Putamen (tissue), 1 donor: ENCODE measurements at regions not wholly inside any gene's neighbourhood (a gene's known extent, or its start where the extent isn't known, plus 50 kb on each side); places are given as distances from the start of the nearest gene placed in this dataset.

ENCODE experiments used
- DNase-seq: peaks from one replicate; pipeline ENCODE4 v3.0.0-alpha.2; 2016; ENCODE audit warnings: low spot score

DNA sequence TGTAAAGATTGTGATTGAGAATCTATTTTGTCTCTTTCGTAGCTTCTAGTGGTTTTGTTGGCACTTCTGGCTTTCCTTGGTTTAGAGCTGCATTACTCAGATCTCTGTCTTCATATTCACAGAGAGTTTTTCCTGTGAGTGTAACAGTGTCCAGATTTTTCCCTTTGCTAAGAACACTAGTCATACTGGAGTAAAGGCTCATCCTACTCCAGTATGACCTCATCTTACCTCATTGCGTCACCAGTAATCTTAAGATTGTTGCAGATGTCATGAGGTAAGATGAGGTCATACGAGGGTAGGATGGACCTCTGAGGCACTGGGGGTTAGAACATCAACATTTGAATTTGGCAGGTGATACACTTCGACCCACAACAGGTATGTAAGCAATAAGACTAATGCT lies 461.2 kb downstream of the FLRT2 start:
- no peak for DNase-seq

DNA sequence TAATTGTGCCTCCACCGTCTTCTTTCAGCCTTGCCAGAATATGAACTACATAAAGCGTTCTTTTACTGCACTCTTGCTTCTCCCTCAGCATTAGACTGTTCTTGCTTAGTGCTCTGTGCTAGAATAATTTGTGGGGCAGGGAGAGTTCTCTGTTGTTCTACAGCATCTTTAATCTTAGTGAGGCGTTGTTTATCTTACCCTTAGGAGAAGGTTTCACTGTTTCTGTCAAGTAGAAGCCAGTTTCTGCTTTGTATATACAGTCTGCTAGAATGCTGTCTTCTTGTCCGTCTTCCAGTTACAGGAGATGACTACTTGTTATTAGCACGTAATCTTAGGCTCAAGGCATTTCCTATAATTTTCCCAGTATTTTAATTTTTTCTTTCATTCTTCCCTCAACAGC lies 458.0 kb downstream of the FLRT2 start:
- no peak for DNase-seq

DNA sequence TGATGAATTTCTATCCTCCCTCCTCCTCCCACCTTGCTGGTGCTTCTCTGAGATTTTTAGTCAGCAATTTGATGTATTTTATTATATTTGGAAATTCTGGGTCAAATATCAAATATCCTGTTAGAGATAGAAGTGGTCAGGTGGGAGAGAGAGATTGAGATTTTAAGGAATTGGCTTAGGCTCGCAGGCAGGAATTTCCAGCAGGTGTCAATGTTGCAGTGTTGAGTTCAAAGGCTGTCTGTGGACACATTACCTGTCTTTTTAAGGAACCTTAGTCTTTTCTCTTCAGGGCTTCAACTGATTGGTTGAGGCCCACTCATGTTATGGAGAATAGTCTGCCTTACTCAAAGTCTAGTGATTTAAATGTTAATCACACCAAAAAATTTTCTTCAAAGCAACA lies 457.3 kb downstream of the FLRT2 start:
- no peak for DNase-seq

DNA sequence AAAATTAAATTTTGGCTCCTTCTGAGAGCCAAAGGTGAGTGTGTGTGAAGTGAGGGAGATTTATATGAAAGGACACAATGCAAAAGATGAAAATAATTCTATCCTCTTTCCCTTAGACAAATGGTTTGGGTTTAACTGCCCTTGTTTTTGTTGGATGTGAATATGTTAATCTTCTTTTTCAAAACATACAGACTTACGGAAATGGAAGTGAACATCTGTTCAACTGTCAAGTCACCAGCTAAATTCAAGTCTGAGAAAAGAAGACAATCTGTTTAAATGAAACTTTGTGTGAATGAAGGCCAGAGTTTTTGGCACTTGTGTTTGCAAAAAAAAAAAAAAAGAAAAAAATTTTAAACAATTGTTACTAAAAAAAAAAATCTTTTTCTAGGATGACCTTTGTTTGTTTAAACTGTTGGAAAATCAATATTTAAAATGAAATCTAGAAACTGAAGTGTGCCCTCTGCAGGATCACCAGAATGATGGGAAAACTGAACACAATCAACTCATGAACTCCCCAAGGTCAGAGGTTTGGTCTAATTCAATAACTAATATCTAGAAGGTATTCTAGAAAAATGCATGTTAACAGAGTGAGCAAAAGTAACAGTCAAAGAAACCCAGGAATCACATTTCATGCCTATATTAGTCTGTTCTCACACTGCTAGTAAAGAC lies 448.8 kb downstream of the FLRT2 start:
- no peak for DNase-seq

DNA sequence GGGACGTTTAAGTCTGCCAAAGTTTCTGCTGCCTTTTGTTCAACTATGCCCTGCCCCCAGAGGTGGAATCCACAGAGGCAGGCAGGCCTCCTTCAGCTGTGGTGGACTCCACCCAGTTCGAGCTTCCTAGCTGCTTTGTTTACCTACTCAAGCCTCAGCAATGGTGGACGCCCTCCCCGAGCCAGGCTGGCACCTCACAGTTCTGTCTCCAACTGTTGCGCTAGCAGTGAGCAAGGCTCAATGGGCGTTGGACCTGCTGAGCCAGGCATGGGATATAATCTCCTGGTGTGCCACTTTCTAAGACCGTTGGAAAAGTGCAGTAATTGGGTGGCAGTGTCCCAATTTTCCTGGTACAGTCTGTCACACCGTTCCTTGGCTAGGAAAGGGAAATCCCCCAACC lies 444.7 kb downstream of the FLRT2 start:
- DNase-seq = no peak

DNA sequence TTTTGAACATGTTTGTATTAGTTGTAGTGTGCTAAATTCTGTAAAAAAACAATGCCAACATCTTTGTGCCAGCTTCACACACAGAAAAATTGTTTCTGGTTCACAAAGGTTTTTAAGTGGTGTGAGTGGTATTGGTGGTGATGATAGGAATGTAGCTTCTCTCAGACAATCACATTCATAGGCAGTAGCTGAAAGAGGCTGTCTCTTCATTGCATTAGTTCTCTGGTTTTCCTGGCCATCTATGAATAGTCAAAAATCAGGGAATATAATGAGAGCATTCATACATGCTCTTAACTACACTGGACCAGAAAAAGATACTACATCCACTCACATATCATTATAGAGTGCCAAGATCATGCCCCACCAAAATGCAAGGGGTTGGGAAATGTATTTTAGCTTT lies 433.5 kb downstream of the FLRT2 start:
- no peak for DNase-seq

DNA sequence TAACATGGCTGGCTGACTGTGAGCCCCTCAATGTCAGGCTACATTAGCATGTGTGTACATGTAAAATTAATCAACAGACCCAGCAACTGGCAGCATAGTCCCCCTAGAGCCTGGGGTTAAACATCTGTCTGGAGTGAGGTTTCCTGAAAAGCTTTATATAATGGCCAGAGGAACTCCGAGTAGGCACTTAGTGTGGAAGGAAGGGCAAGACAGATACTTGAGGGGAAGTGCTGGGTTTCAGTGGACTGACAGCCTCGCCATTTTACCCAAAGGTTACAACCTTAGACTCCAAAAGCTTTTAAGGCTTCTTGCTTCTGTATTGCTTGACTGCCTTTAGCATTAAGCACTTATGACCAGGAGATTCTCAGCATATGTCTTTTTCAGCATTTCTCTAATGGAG lies 430.8 kb downstream of the FLRT2 start:
- no peak for DNase-seq

DNA sequence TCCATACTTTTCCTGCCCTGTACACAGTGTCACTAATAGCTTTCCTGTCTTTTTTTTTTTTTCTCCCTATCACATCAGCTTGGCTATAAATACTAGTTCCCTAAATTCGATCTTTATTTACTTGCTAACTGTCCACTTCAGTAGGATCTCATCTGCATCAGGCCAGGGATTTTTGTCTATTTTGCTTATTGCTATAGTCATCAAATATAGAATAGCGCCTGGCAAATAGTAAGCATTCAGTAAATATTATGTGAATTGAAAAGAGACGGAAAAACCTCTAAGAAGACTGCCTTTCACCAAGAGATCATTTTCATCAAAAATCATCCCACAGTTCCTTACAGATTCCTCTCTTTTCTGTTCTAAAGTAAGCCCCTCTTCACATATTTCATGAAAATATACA lies 429.1 kb downstream of the FLRT2 start:
- no peak for DNase-seq

DNA sequence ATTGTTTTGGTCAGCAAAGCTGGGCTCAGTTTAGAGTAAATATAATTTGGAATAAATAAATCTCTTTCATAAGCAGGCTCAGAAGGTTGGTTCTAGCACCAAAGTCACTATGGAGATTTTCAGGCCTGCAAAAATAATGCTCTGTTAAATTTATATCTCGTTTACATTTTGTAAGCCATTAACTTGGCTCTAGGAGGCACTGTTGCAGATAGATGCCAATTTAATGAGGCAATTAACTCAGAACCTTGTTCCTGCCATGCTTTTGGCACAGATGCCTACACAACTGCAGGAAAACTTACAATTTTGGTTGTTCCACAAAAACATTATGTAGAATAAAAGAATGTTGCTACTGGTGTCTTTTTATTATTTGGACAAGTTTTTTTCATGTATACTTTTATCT lies 428.1 kb downstream of the FLRT2 start:
- no peak for DNase-seq

DNA sequence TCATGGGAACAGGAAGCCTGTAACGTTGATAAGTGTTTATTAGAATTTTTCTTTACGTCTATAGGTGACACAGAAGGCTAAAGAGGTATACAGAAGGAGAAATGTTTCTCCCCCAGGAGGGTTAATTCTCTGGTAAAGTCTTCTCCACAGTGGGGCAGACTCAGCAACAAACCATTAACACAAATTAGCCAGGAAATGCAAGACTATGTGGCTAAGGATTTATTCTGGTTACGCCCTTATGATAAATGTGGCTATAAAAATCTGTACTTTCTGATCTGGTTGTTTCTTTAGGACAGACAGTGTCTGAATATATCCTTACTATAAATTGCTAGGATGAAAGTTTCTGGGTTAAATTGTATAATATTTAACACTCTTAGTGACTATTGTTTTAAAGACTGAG lies 423.3 kb downstream of the FLRT2 start:
- DNase-seq = no peak

DNA sequence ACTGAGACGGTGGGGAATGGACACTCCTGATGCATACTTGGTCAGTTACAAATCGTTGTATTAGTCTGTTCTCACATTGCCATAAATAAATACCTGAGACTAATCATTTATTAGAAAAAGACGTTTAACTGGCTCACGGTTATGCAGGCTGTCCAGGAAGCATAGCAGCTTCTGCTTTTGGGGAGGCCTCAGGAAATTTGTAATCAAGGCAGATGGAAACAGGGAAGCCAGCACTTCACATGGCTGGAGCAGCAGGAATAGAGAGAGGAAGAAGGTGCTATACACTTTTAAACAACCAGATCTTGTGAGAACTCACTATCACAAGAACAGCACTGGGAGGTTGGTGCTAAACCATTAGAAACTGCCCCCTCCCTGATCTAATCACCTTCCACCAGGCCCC lies 418.2 kb downstream of the FLRT2 start:
- no peak for DNase-seq

DNA sequence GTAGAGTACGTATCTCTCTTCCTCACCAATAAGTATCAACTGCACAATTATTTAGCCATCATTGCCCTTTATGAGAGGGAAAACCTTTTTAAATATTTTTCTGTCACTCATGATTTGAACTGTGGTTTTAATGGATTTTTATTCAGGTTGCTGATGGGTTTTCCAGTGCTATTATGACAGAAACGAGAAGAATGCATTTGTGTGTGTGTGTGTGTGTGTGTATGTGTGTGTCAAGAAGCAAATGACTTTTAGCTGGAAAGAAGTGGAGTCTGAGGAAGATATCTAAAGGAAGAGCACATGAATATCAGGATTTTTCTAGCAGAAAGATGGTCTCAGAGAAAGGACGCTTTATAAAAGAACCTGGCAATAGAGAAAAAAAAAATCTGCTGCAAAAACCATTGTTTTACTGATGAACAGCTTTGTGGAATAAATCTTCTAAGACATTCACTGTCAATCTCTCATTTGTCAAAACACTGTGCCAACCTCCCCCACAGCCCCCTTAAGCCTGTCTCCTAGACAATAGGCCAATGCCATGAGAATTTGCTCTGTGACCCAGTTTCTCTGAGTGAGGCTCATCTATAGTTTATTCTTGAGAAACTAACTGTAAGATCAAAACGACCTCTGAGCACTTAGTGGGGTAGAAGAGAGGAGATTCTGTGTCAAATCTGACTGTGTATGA lies 417.7 kb downstream of the FLRT2 start:
- DNase-seq = no peak

DNA sequence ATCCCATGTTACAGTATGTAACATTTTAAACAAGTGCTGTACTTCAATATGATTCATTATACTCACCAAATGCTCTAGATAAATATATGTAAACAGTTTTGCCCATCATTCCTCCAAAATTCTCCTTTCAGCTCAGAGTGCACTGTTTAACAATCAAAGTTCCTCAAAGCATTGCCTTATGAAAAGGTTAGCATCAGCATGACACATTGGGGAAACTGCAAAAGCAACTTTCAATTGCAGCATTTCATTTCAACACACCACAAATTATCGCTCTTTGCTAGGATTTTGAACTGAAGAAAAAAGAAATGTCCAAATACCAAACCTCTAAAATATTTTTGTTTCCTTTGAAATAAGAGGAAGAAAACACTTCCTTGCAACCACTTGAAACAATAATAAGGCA lies 413.2 kb downstream of the FLRT2 start:
- DNase-seq = no peak

DNA sequence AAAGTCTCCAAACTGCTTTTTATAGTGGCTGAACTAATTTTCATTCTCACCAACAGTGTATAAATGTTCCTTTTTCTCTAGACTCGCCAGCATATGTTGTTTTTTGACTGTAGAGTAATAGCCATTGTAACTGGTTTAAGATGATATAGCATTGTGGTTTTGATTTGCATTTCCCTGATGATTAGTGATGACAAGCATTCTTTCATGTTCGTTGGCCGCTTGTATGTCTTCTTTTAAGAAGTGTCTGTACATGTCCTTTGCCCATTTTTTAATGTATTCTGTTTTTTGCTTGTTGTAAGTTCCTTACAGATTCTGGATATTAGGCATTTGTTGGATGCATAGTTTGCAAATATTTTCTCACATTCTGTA lies 404.9 kb downstream of the FLRT2 start:
- no peak for DNase-seq

DNA sequence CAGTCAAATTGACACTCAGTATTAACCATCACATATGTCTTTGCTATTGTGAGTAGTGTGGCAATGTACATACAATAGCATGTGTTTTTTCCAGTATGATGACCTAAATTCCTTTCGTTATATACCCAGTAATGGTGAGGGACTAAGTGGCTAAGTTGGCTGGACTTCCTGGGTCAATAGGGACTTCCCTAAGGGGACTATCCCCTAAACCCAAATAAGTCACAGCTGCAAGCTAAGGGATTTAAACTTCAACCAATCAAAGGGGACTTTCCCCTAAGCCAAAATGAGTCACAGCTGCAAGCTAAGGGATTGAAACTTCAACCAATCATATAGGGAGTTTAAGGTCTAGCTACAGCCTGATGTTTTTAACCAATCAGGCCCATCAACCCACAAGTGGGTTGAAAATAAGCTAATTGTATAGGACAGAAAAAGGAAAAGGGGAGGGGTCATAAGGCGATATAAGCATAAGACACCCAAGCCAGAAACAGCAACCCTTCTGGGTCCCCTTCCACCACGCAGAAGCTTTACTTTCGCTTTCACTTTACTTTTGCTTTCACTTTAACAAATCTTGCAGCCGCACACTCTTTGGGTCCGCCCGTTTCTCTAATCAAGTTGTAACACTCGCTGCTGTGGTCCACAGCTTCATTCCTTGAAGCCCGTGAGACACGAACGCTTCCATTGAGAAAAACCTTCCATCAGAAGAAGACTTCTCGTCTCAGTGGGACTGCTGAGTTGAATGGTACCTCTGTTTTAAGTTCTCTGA lies 404.4 kb downstream of the FLRT2 start:
- DNase-seq = peak; percentile 32

DNA sequence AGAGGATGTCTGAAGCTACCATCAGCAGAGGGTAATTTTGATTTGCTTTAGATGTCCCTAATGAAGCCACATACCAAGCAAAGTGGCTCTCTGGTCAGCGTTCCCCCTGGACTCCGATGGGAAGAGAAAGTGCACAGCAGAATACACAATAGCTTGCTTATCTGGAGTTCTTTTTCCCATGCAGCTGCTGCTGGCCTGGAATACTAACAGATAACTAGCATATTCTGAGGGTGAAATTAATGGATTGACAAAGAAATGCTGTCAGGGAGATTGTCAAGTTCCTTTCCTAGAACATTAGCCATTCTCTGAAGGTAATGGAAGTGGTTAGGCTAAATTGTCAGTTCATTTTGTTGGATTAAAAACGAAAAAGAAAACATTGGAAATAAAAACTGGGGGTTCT lies 391.3 kb downstream of the FLRT2 start:
- peak; percentile 54 for DNase-seq

DNA sequence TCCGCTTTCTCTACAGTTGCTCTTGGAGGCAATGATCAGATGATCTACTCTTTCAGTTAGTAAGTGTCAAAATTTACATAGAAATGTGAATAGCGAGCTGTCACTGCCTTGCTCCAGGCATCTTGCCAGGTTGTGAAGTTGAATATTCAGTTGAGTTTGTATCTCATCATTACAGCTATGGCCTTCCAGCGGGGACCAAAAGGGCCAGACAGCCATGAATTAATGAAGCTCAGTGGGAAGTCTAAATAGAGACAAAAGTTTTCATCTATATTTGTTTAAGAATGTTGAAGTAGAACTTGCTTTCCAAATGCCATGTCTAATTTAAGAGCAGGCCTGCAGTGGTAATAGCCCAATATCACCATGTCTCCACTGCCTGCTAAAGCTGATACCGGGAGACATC lies 387.8 kb downstream of the FLRT2 start:
- DNase-seq = peak; percentile 71

DNA sequence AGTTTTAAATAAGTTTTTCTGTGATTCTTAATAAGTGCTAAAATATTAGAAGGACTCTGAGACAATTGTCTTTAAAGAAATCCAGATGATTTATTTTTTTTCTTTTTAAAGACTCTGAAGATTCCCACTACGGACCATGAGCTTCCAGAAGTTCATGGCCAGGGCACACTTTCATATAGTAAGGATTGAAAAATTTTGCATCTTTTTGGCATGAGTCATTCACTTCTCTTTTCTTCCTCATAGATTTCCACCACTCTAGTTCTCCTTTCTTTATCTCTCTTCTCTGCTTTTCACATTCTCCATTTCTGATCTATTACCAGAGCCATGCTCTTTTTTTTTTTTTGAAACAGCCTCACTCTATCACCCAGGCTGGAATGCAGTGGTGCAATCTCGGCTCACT lies 385.8 kb downstream of the FLRT2 start:
- DNase-seq = no peak

DNA sequence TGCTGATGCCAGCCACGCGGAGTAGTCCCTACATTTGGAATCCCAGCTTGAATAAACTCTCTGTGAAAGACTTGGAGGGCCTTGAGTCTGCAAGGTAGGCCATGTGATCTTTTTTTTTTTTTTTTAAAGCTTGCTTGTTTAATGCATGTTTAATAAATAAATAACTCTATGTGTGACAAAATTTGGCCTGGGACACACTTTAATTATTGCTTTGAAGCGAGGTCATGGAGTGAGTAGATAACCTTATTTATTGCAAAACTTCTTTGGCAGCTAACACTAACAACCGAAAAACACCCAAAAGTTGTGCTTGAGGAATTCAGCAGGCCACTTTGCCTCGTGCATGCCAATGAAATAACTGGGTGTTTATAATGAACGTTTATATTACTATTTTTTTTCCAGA lies 382.2 kb downstream of the FLRT2 start:
- no peak for DNase-seq

DNA sequence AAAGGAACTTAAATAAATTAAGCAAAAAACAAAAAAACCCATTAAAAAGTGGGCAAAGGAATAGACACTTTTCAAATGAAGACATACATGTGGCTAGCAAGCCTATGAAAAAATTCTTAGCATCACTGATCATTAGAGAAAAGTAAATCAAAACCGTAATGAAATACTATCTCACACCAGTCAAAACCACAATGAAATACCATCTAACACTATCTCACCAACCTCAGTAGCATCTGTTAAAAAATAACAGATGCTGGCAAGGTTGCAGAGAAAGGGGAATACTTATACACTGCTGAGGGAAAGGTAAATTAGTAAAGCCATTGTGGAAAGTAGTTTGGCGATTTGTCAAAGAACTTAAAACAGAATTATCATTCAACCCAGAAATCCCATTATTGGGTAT lies 381.1 kb downstream of the FLRT2 start:
- DNase-seq = no peak

DNA sequence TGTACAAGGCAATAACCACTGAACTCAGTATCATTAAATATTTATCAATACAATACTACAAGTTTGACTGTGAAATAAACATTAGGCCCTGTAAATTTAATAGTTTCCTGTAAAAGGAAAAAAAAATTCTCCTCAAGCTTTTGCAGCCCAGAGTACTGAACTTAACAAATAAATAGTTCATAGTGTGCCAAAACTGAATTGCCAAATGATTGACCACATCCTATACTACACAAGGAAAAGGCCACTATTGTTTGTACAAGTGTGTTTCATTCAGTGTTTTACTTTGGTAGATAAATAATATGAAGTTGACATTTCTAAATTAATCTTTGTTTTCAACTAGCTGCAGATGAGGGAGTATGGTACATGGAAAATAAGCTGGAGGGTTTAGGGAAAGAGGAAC lies 379.6 kb downstream of the FLRT2 start:
- DNase-seq = no peak

DNA sequence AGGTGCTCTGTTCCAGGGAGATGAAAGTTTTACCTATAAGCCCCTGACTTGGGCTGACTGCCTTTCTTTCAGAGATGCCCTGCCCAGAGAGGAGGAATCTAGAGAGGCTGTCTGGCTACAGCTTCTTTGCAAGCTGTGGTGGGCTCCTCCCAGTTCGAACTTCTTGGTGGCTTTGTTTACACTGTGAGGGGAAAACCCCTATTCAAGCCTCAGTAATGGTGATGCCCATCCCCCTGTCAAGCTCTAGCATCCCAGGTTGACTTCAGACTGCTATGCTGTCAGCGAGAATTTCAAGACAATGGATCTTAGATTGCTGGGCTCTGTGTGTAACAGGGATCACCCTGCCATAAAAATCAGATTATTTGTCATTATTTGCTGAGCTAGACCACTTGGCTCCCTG lies 377.6 kb downstream of the FLRT2 start:
- DNase-seq = no peak

DNA sequence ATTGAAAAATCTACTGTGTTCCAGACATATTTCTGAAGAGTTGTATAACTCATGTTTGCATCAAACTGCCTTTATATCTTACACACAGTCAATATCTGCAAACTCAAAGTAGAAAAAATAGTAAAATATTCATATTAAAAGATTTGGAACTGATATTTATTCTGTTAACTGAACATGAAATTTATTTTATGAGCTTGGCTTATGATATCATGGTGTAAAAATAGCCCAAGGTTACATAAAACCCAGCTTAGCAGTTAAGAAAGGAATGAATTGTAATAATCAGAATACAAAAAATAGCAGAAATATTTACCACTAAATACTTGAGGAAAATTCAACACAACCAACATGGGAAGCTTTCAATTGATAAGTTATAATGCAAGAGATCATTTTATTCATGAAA lies 367.9 kb downstream of the FLRT2 start:
- DNase-seq = no peak

DNA sequence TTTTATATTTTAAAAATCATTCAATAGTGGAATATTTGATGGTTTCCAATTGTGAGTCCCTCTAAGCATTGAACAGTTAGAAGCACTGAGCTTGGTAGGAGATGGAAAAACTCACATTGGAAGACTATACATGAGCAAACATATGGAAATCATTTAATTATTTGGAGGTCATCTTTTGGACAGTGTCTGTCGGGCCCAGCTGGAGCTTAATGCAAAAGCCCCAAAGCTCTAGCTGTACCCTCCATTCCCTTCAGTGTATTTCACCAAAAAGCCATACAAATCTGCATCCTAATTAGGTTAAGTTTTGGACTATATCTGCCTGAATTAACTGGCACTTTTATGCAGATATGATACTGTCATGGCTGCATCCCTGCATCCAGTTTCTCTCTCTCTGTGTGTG lies 365.7 kb downstream of the FLRT2 start:
- DNase-seq = no peak
